ENCODE measurements at regions not wholly inside any gene's neighbourhood (a gene's known extent, or its start where the extent isn't known, plus 50 kb on each side); places are given as distances from the start of the nearest gene placed in this dataset.

DNA sequence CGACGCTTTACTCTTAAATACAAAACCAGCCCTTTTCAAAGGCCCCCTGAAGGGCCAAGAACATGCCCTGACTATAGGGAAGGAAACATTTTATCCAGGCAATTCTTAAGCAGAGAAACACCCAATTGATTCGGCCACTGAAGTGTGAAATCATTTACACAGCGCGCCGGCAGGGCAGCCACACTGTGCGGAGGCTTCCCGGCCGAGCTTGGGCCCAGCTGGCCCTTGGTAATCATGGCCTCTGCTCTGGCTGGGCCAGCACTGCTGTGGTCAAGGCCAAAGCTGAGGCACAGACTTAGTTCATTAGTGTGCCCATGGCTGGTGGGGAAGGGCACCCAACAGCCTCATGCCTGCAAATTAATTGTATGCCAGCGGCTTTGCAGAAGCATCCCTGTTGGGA, 143.7 kb upstream of the HABP2 start:
- Histone ChIP-seq H3K36me3 (ENCODE audit: control insufficient read depth, insufficient read depth, low read length) (no peaks in the 10 kb centered on the region), H3K4me3 (ENCODE audit: low read depth, low read length) (no peak overlapping the region), H3K27me3 (ENCODE audit: control insufficient read depth, insufficient read depth, low read length) (peaks cover 3% of the 10 kb centered on the region)
- no peak for DNase-seq (ENCODE audit: low read depth)
- TF ChIP-seq, protein P1, sequence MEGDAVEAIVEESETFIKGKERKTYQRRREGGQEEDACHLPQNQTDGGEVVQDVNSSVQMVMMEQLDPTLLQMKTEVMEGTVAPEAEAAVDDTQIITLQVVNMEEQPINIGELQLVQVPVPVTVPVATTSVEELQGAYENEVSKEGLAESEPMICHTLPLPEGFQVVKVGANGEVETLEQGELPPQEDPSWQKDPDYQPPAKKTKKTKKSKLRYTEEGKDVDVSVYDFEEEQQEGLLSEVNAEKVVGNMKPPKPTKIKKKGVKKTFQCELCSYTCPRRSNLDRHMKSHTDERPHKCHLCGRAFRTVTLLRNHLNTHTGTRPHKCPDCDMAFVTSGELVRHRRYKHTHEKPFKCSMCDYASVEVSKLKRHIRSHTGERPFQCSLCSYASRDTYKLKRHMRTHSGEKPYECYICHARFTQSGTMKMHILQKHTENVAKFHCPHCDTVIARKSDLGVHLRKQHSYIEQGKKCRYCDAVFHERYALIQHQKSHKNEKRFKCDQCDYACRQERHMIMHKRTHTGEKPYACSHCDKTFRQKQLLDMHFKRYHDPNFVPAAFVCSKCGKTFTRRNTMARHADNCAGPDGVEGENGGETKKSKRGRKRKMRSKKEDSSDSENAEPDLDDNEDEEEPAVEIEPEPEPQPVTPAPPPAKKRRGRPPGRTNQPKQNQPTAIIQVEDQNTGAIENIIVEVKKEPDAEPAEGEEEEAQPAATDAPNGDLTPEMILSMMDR (IDR thresholded peaks at IDR 0.05; ENCODE audit: insufficient read depth, low read length, poor library complexity, severe bottlenecking): no peak

- DNase-seq (ENCODE audit: low read depth): no peak
- Histone ChIP-seq H3K4me3 (ENCODE audit: low read depth, low read length) (no peak overlapping the region), H3K27me3 (ENCODE audit: control insufficient read depth, insufficient read depth, low read length) (peaks cover 3% of the 10 kb centered on the region), H3K36me3 (ENCODE audit: control insufficient read depth, insufficient read depth, low read length) (no peaks in the 10 kb centered on the region)
- TF ChIP-seq, protein P1 (IDR thresholded peaks at IDR 0.05; ENCODE audit: insufficient read depth, low read length, poor library complexity, severe bottlenecking): no peak
Measured at GRCh38 chr10:113410618-113411017, 142.2 kb upstream of the HABP2 start.

- Histone ChIP-seq H3K4me3 (ENCODE audit: low read depth, low read length) (no peak overlapping the region), H3K27me3 (ENCODE audit: control insufficient read depth, insufficient read depth, low read length) (peaks cover 3% of the 10 kb centered on the region), H3K36me3 (ENCODE audit: control insufficient read depth, insufficient read depth, low read length) (no peaks in the 10 kb centered on the region)
- DNase-seq (ENCODE audit: low read depth): no peak
- TF ChIP-seq, protein P1 (IDR thresholded peaks at IDR 0.05; ENCODE audit: insufficient read depth, low read length, poor library complexity, severe bottlenecking): no peak
Measured at GRCh38 chr10:113411456-113411855, 141.4 kb upstream of the HABP2 start.

GRCh38 chr10:113412161-113412560, 140.7 kb upstream of the HABP2 start:
- no peak for DNase-seq (ENCODE audit: low read depth)
- H3K36me3 ChIP-seq (ENCODE audit: control insufficient read depth, insufficient read depth, low read length): no peaks in the 10 kb centered on the region
- no peak overlapping the region for H3K4me3 ChIP-seq (ENCODE audit: low read depth, low read length)
- TF ChIP-seq, protein P1 (IDR thresholded peaks at IDR 0.05; ENCODE audit: insufficient read depth, low read length, poor library complexity, severe bottlenecking): no peak
- no peaks in the 10 kb centered on the region for H3K27me3 ChIP-seq (ENCODE audit: control insufficient read depth, insufficient read depth, low read length)

GRCh38 chr10:113414543-113414942, 138.3 kb upstream of the HABP2 start:
- H3K36me3 ChIP-seq (ENCODE audit: control insufficient read depth, insufficient read depth, low read length): no peaks in the 10 kb centered on the region
- no peak for DNase-seq (ENCODE audit: low read depth)
- TF ChIP-seq, protein P1 (IDR thresholded peaks at IDR 0.05; ENCODE audit: insufficient read depth, low read length, poor library complexity, severe bottlenecking): no peak
- H3K4me3 ChIP-seq (ENCODE audit: low read depth, low read length): no peak overlapping the region
- no peaks in the 10 kb centered on the region for H3K27me3 ChIP-seq (ENCODE audit: control insufficient read depth, insufficient read depth, low read length)

GRCh38 chr10:113415246-113415645, 137.6 kb upstream of the HABP2 start:
- DNase-seq (ENCODE audit: low read depth): no peak
- H3K27me3 ChIP-seq (ENCODE audit: control insufficient read depth, insufficient read depth, low read length): no peaks in the 10 kb centered on the region
- H3K36me3 ChIP-seq (ENCODE audit: control insufficient read depth, insufficient read depth, low read length): no peaks in the 10 kb centered on the region
- TF ChIP-seq, protein P1 (IDR thresholded peaks at IDR 0.05; ENCODE audit: insufficient read depth, low read length, poor library complexity, severe bottlenecking): no peak
- H3K4me3 ChIP-seq (ENCODE audit: low read depth, low read length): no peak overlapping the region
